H9 (cell line): ENCODE measurements at regions not wholly inside any gene's neighbourhood (a gene's known extent, or its start where the extent isn't known, plus 50 kb on each side); places are given as distances from the start of the nearest gene placed in this dataset.

Experiments used
- DNase-seq: peaks from one replicate; pipeline ENCODE4 v3.0.0-alpha.2; 2017
- H2AFZ ChIP-seq: one replicate; pipeline ENCODE4 v1.6.1; 2013; ENCODE audit warnings: mild to moderate bottlenecking, low read length, control low read depth, moderate library complexity
- H2AK5ac ChIP-seq: 2 replicates; pipeline ENCODE4 v1.6.1; 2013; ENCODE audit warnings: low read length, control low read depth, mixed read lengths; ENCODE audit not compliant: insufficient read length
- H2BK120ac ChIP-seq: one replicate; pipeline ENCODE4 v1.6.1; 2013; ENCODE audit warnings: low read depth, mild to moderate bottlenecking, low read length, control low read depth, inconsistent platforms; ENCODE audit not compliant: poor library complexity, severe bottlenecking
- H2BK12ac ChIP-seq: 2 replicates; pipeline ENCODE4 v1.6.1; 2013; ENCODE audit warnings: low read length, control low read depth, mixed read lengths, low read depth; ENCODE audit not compliant: insufficient read length
- H2BK15ac ChIP-seq: 2 replicates; pipeline ENCODE4 v1.6.1; 2013; ENCODE audit warnings: low read depth, low read length, control low read depth
- H2BK20ac ChIP-seq: one replicate; pipeline ENCODE4 v1.6.1; 2013; ENCODE audit warnings: low read depth, mild to moderate bottlenecking, low read length, control low read depth, inconsistent platforms; ENCODE audit not compliant: poor library complexity, severe bottlenecking
- H2BK5ac ChIP-seq: 2 replicates; pipeline ENCODE4 v1.6.1; 2013; ENCODE audit warnings: low read length, control low read depth, mixed read lengths; ENCODE audit not compliant: insufficient read length
- H3K14ac ChIP-seq: 2 replicates; pipeline ENCODE4 v1.6.1; 2013; ENCODE audit warnings: low read length, control low read depth; ENCODE audit not compliant: insufficient read depth
- H3K18ac ChIP-seq: 2 replicates; pipeline ENCODE4 v1.6.1; 2013; ENCODE audit warnings: low read depth, mild to moderate bottlenecking, mixed read lengths, low read length, control low read depth; ENCODE audit not compliant: insufficient read length
- H3K23ac ChIP-seq: 2 replicates; pipeline ENCODE4 v1.6.1; 2013; ENCODE audit warnings: low read length, control low read depth, mixed read lengths, low read depth; ENCODE audit not compliant: insufficient read length
- H3K23me2 ChIP-seq: 2 replicates; pipeline ENCODE4 v1.6.1; 2013; ENCODE audit warnings: low read depth, mild to moderate bottlenecking, mixed read lengths, low read length, control low read depth; ENCODE audit not compliant: insufficient read length, poor library complexity, severe bottlenecking
- H3K27ac ChIP-seq: 2 replicates; pipeline ENCODE4 v1.5.1; 2013; ENCODE audit warnings: low read length, control low read depth, mixed read lengths, low read depth; ENCODE audit not compliant: insufficient read length
- H3K27me3 ChIP-seq: 2 replicates; pipeline ENCODE4 v1.6.1; 2013; ENCODE audit warnings: low read length, control low read depth, inconsistent platforms; ENCODE audit not compliant: insufficient read depth
- H3K4ac ChIP-seq: 2 replicates; pipeline ENCODE4 v1.6.1; 2013; ENCODE audit warnings: low read depth, mild to moderate bottlenecking, control low read depth, inconsistent platforms, low read length, moderate library complexity
- H3K4me1 ChIP-seq: 2 replicates; pipeline ENCODE4 v1.6.1; 2013; ENCODE audit warnings: low read length, control low read depth, inconsistent platforms; ENCODE audit not compliant: insufficient read depth
- H3K4me2 ChIP-seq: 2 replicates; pipeline ENCODE4 v1.6.1; 2013; ENCODE audit warnings: low read length, control low read depth, mixed read lengths; ENCODE audit not compliant: insufficient read length, insufficient read depth
- H3K56ac ChIP-seq: 2 replicates; pipeline ENCODE4 v1.6.1; 2013; ENCODE audit warnings: low read depth, mild to moderate bottlenecking, mixed read lengths, low read length, control low read depth; ENCODE audit not compliant: insufficient read length
- H3K79me1 ChIP-seq: 2 replicates; pipeline ENCODE4 v1.6.1; 2013; ENCODE audit warnings: low read depth, mild to moderate bottlenecking, moderate library complexity, low read length, control low read depth, inconsistent platforms; ENCODE audit not compliant: insufficient read depth, poor library complexity, severe bottlenecking
- H3K79me2 ChIP-seq: 2 replicates; pipeline ENCODE4 v1.6.1; 2013; ENCODE audit warnings: low read length, control low read depth, inconsistent platforms; ENCODE audit not compliant: insufficient read depth
- H3K9ac ChIP-seq: 2 replicates; pipeline ENCODE4 v1.6.1; 2013; ENCODE audit warnings: low read length, control low read depth, mixed read lengths; ENCODE audit not compliant: insufficient read length; ENCODE audit errors: extremely low read depth
- H3K9me3 ChIP-seq: one replicate; pipeline ENCODE4 v1.6.1; 2013; ENCODE audit warnings: low read depth, low read length, inconsistent platforms; ENCODE audit not compliant: control insufficient read depth
- H3T11ph ChIP-seq: one replicate; pipeline ENCODE4 v1.6.1; 2013; ENCODE audit warnings: mild to moderate bottlenecking, low read length, control low read depth, inconsistent platforms
- H4K20me1 ChIP-seq: one replicate; pipeline ENCODE4 v1.6.1; 2013; ENCODE audit not compliant: control insufficient read depth, insufficient read length, insufficient read depth
- H4K5ac ChIP-seq: 2 replicates; pipeline ENCODE4 v1.6.1; 2013; ENCODE audit warnings: low read depth, mild to moderate bottlenecking, mixed read lengths, low read length, control low read depth; ENCODE audit not compliant: insufficient read length
- H4K8ac ChIP-seq: replicated peaks from 2 replicates; pipeline ENCODE4 v1.6.1; 2013; ENCODE audit warnings: low read length, control low read depth, mixed read lengths, low read depth; ENCODE audit not compliant: insufficient read length
- H4K91ac ChIP-seq: 2 replicates; pipeline ENCODE4 v1.6.1; 2013; ENCODE audit warnings: low read depth, mild to moderate bottlenecking, moderate library complexity, mixed read lengths, low read length, control low read depth; ENCODE audit not compliant: insufficient read length
- H3K27ac Mint-ChIP-seq, 3 experiments: 2 replicates in 2 of 3; 3 replicates in 1 of 3; pipeline ENCODE4 v1.8.0; 2020 to 2021; ENCODE audit warnings: mixed read lengths in 3 of 3, mild to moderate bottlenecking in 1 of 3, moderate library complexity in 1 of 3
- H3K27me3 Mint-ChIP-seq: 2 replicates; pipeline ENCODE4 v1.8.0; 2021; ENCODE audit warnings: low read depth, mild to moderate bottlenecking, moderate library complexity, mixed read lengths
- H3K36me3 Mint-ChIP-seq, 3 experiments: 2 replicates in 2 of 3; 3 replicates in 1 of 3; pipeline ENCODE4 v1.8.0; 2020 to 2021; ENCODE audit warnings: low read depth in 3 of 3, mixed read lengths in 3 of 3; ENCODE audit not compliant: insufficient read depth in 1 of 3
- H3K4me1 Mint-ChIP-seq, 2 experiments: 2 replicates each; pipeline ENCODE4 v1.8.0; 2020; ENCODE audit warnings: mixed read lengths in 2 of 2
- H3K4me3 Mint-ChIP-seq, 2 experiments: 2 replicates in 1 of 2; 3 replicates in 1 of 2; pipeline ENCODE4 v1.8.0; 2020 to 2021; ENCODE audit warnings: mild to moderate bottlenecking in 2 of 2, mixed read lengths in 2 of 2, moderate library complexity in 1 of 2
- H3K9me3 Mint-ChIP-seq, 2 experiments: 2 replicates in 1 of 2; 3 replicates in 1 of 2; pipeline ENCODE4 v1.8.0; 2020; ENCODE audit warnings: mild to moderate bottlenecking in 2 of 2, mixed read lengths in 2 of 2, moderate library complexity in 1 of 2
- WGBS: extraction: QIAGEN DNeasy Blood & Tissue Kit; methylation state at CpG from one replicate; pipeline ENCODE4 v1.1.7; 2013; ENCODE audit warnings: missing lambda C conversion rate, low lambda C conversion rate, mixed read lengths; ENCODE audit not compliant: insufficient read length; ENCODE audit errors: extremely low coverage; 5-methylcytosine and 5-hydroxymethylcytosine counted together
- TF ChIP-seq, protein P1 (sequence below): fragments of 200-600 bp; sonication (generic); conservative IDR thresholded peaks from 3 replicates; pipeline ENCODE4 v1.8.0; 2021; ENCODE audit warnings: antibody characterized with exemption, mild to moderate bottlenecking

DNA sequence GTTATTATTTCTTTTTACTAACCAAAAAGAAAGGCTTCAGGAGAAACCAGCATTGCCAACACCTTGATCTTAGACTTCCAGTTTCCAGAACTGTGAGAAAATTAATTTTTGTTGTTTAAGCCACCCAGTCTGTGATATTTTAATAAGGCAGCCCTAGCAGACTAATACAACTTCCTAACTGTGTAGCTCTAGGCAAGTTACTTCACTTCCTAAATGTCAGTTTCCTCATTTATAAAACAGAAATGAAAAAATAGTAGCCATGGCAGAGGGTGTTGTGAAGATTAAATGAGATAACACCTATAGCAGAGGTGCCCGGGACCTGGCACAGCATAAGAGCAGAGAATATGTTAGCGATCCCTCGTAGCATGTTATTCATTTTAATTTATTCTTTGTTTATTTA is 66.6 kb upstream of the HAND1 start:
- peaks cover 33% of the 10 kb centered on the region for H3K27me3 Mint-ChIP-seq
- WGBS, result no CpG with 5 or more reads among the region's 3 CpGs
- no peak overlapping the region for H3K4me3 Mint-ChIP-seq

More for the DNA sequence above, 66.6 kb upstream of the HAND1 start:
- Histone ChIP-seq H3K23ac (no peak overlapping the region), H3K79me2 (no peaks in the 10 kb centered on the region), H3K4me1 (0 out of 2 replicates have a peak, but pooled peaks cover 2% of the 10 kb centered on the region), H4K91ac (no peak overlapping the region), H2BK5ac (no peak overlapping the region), H3K27me3 (no peaks in the 10 kb centered on the region), H3K56ac (no peak overlapping the region), H3K18ac (no peak overlapping the region), H3K27ac (no peak overlapping the region), H3K9me3 (no peaks in the 10 kb centered on the region), H2BK15ac (no peak overlapping the region), H2AFZ (no peak overlapping the region), H3K4ac (no peak overlapping the region), H3T11ph (no peak overlapping the region), H3K14ac (no peak overlapping the region), H3K4me2 (no peak overlapping the region), H2AK5ac (no peak overlapping the region), H3K79me1 (no peaks in the 10 kb centered on the region), H4K5ac (no peak overlapping the region), H2BK20ac (no peak overlapping the region), H3K23me2 (no peaks in the 10 kb centered on the region), H2BK12ac (no peak overlapping the region), H3K9ac (no peak overlapping the region), H4K8ac (no peak overlapping the region), H2BK120ac (no peak overlapping the region), H4K20me1 (no peaks in the 10 kb centered on the region)
- DNase-seq, result no peak
- Mint-ChIP-seq H3K4me1 (peaks cover 9 to 23% of the 10 kb centered on the region in 2 experiments), H3K27ac (no peak overlapping the region), H3K9me3 (no peaks in the 10 kb centered on the region), H3K36me3 (no peaks in the 10 kb centered on the region)
- TF ChIP-seq, protein P1, sequence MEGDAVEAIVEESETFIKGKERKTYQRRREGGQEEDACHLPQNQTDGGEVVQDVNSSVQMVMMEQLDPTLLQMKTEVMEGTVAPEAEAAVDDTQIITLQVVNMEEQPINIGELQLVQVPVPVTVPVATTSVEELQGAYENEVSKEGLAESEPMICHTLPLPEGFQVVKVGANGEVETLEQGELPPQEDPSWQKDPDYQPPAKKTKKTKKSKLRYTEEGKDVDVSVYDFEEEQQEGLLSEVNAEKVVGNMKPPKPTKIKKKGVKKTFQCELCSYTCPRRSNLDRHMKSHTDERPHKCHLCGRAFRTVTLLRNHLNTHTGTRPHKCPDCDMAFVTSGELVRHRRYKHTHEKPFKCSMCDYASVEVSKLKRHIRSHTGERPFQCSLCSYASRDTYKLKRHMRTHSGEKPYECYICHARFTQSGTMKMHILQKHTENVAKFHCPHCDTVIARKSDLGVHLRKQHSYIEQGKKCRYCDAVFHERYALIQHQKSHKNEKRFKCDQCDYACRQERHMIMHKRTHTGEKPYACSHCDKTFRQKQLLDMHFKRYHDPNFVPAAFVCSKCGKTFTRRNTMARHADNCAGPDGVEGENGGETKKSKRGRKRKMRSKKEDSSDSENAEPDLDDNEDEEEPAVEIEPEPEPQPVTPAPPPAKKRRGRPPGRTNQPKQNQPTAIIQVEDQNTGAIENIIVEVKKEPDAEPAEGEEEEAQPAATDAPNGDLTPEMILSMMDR, result no peak
